NCI-H226 (cell line): ENCODE measurements at regions not wholly inside any gene's neighbourhood (a gene's known extent, or its start where the extent isn't known, plus 50 kb on each side); places are given as distances from the start of the nearest gene placed in this dataset.
"Not testable (repeated sequence)": the region's sequence is repeated elsewhere in the genome, so short reads cannot be mapped to it uniquely, and the experiment has no call there.

Source experiments
- DNase-seq: peaks from one replicate; pipeline ENCODE4 v3.0.0-alpha.2; 2015

DNA sequence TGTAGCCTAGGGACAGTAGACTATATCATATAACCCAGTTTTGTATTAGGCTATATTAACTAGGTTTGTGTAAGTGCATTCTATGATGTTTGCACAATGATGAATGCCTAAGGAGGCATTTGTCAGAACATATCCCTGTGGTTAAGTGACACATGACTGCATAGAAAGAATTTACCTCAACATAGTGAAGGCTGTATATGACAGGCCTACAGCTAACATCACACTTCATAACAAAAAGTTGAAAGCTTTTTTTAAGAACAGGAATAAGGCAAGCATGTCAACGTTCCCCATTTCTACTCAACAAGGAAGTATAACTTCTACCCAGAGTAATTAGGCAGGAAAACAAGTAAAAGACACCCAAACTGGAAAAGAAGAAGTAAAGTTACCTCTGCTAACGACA is 165.9 kb upstream of the NDST4 start:
- no peak for DNase-seq

DNA sequence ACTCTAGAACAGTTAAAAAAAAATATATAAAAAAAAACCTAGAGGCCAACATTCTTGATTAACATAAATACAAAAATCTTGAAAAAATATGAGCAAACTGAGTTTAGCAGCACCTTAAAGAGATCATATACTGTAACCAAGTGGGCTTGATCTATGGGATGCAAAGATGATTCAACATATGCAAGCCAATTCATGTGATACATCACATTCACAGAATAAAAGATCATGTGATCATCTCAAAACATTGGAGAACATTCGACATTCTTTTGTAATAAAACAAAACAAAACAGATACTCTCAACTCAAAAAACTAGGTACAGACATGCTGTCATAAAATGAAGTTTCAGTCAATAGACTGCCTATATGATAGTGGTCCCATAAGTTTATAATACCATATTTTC is 165.4 kb upstream of the NDST4 start:
- no peak for DNase-seq

DNA sequence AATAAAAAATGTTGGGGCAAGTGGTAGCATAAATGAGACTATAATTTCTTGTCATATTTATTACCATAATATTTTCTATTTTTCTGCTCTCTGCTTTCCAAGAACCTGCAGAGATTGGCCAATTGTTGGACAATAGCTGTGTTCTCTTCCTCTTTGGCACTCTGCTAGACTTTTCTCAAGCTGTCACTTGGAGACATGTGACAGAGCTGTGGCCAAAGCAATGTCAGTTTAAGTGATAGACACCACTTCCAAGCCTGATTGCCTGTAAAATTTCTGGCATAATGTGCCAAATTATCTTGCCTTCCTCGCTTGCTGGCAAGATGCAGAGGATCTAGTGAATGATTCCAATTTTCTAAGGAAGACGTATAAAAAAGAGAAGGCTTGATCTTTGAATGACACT is 162.2 kb upstream of the NDST4 start:
- DNase-seq = no peak

DNA sequence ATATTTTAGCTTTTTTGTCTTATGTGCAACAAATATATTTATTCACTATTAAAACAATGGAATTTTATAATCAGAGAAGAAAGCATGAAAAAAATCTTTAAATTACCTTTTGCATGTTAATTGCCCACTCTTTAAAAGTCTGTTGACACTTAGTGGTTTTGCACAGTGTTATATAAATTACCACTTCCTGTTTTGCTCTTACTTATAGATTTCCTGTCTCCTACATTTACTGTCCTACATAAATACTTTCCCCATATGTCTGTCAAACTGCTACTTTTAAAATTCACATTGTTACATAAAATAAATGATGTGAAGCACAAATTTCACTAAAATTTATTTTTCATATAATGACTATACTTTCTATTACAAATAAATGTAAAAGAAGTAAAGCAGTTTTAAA is 161.1 kb upstream of the NDST4 start:
- no peak for DNase-seq

DNA sequence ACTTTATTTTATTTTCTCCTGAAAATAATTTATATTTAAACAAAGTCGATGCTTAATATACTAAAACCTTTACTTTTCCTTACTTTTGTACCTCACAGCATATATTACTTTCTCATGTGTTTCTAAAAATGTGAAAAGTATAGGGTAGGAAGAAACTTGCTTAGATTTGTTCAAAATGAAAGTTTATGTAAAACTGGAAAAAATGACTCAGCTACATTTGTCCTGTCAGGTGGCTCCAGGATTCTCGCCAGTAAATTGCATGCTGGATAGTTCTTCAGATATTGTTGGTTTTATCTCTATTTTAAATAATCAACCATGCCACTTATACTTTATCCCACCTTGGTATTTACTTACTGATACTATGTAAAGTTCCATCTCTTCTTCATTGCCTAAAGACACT is 159.2 kb upstream of the NDST4 start:
- no peak for DNase-seq

DNA sequence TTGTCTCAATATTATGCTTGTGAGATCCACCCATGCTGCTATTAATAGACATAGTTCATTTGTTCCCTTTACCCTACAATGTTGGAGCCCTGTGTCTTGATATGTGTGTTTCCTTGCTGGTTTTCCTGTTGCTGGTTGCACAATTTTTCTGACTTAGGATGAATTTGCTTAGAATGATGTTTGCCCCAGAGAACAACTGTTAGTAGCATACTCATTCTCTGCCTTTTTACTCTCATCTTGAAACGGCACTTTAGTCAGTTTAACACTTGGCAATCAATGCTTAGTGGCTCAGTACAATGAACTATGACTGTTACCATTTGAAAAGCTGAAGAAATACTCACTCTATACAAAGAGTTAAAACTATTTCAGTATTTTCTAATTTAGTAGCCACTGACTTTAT is 158.8 kb upstream of the NDST4 start:
- DNase-seq = no peak

DNA sequence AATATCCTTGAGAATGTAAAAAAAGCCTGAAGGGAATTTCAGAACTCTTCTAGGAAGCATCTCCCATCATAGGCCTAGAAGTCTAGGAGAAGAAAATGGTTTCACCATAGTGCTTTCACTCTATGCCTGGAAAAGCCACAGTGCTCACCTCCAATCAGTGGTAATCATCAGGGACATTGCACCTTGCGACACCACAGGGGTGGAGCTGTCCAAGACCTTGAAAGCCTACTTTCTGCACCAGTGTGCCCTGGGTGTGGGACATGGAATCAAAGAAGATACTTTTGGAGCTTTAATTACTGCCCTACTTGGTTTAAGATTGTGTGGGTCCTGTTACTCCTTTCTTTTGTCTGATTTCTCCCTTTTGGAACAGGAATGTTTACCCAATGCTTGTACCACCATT is 146.8 kb upstream of the NDST4 start:
- no peak for DNase-seq

DNA sequence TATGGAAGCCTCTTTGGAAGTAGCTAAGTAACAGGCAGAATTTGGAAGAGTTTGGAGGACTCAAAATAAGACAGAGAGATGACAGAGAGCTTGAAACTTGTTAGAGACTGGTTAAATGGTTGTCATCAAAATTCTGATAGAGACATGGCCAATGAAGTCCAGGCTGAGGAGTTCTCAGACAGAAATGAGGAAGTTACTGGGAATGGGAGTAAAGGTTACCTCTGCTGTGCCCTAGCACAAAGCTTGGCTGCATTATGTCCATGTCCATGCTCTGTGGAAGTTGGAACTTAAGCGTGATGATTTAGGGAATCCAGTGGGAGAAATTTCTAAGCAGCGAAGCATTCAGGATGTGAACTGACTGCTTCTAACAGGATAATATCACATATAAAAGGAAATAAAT is 146.2 kb upstream of the NDST4 start:
- DNase-seq = no peak

DNA sequence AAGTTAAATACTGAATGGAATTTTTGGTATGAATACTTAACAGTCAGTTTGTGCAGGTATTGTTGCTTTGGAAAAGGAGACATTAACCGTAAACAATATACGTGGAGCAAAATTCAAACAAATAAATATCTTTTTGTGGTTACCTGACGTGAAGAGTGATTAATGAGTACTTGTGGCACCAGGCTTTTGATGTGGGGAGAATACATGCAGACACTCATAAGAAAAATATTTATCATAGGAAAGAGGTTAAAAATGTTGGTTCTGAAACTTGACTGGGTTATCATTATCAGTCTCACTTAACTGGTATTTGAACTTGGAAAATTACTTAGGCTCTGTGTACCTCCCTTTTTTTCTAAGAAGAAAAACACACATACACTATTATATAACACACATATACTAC is 136.4 kb upstream of the NDST4 start:
- DNase-seq = peak; percentile 75

DNA sequence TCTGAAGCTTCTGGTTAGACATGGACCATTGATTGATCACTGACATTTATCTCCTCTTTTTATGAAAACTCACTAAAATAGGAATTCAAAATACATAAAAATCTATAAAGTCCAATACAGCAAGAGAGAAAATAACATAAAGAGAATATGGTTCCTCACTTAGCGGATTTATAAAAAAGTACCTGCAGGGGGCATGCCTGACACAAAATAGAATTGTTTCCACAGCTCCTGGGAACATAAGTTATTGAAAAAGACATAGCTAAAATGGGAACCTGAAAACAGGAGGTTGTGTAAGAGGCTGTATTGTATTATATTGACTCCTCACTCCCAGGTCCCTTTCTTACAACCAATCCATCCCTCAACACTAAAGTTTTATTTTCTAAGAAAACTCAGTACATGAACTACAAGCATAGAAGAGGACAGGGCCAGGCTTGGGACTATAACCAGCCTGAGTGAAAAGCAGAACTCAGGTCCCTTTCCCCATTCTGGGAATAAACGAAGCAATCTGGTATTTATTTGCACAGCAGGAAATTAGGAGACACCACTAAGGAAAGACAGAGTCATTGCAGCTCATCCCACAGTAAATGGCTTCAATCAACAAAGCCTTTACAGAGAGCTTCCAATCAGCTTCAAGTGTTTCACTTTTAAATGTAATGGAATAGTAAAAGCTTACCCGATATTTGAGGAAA is 121.1 kb upstream of the NDST4 start:
- DNase-seq = peak; percentile 8

DNA sequence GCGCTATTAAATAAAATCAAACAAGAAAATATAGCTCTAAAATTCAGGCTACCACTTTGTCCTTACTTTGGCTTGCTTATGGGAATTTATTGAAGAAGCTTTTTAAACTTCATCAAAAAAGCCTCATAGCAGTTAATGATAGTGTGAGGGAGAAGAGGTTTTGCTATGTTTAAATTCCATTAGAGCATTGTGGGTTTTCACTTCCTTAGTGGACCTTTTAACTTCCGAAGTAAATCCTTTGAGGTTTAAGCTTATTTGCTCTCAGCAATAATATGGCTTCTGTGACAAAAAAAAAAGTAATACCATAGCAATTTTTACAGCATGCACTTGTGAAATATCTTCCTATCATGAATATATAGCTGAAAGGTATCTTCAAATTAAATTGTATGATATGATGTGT is 120.2 kb upstream of the NDST4 start:
- no peak for DNase-seq

DNA sequence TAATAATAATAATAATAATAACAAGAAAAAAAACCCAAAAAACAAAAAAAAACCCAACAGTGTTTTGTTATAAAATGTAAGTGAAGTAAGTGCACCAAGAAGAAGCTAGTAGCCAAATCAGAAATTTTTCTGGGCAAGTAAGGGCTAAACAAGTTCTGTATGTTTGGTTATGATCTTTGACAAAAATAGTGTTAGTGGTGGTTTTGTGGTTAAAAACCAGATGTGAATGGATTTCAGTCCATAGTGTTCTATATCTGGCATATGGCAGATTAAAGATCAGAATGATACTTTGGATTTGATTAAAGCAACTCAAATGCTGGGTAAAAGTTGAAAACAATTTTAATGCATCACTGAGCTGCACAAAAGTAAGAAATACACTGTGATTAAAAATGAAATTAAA is 116.5 kb upstream of the NDST4 start:
- DNase-seq = no peak

DNA sequence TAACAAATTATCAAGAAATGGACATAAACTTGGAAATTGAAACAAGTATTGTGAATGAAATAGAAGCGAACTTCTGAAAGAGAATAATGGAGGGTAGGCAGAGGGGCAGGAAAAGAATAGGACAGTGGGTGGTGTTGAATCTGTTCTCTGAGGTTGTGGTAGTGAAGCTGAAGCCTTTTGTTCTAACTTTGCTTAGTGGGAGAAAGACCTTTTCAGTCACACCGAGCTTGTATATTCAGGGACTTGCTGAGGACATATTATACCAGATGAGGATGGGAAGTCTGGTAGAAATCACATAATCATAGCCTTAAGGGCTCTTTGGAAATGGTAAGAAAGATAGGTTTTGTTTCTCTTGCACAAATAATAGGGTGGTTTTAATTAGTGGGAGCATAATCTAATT is 115.4 kb upstream of the NDST4 start:
- no peak for DNase-seq

DNA sequence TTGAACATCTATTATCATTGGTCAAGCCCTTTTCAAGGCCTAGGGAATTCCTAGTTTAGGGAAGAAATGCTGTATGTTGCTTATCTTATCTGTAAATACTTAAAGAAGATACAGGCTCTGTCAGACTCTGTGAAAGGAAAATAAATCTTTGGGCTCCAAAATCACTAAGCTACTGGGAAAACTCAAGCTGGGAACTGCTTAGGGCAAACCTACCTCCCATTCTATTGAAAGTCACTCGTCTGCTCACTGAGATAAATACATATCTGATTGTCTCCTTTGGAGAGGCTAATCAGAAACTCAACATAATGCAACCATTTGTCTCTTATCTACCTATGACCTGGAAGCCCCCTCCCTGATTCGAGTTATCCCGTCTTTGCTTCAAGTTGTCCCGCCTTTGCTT is 108.6 kb upstream of the NDST4 start:
- DNase-seq = no peak

DNA sequence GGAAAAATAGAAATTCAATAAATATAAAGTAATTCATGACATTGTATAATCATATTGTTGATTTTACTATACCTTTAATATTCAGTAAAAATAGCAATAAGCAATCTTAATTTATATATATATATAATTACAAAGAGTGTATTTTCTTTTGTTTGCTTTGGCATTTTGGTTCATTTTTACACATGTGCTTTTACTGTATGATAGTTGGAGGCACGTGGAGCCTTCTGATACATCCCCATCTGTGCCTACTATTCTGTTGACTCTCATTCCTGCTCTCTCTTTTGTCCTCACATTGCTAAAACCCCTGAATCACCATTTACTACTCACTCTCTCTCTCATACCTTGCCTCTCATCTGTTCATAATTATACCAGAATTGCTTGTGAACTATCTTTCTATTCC is 106.4 kb upstream of the NDST4 start:
- no peak for DNase-seq

DNA sequence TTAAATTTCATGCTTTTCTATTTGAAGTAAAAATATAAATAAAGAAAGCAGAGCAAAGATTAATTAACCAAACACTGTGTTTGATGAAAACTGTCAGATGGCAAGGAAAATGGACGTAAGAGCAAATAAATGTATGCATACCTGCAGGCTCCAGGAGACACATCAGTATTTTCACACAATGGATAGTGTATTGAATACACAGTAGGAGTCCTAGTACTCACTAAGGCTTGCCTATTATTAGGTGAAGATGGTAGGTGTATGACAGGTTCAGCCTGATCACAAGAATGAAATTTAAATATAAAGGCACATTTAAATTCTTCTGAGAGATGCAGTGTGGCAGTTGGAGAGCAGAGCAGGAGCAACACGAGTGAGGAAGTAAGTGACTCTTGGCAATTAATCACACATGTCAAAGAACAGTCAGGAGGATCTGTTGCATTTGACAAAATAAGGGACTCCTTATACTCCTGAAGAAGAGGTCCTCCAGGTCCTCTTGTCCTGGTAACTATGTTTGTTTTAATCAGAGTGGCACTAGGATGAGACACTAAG is 106.0 kb upstream of the NDST4 start:
- DNase-seq = no peak

DNA sequence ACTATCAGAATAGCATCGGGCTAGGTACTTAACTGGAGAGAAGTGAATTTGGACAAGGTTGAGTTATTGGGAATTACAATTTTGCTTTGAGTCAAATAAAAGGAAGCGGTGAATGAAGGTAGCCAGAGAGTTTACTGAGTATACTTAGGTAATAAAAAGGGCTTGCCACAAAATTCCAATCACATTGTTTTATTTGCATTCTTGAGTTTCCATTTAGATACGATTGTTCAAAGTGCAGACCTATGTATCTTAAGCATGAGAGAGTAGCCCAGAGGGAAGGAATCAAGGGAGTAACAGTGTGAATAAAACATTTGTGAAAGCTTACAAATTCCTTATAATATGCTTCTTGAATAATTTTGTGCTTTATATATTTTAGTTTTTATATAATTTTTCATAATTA is 102.5 kb upstream of the NDST4 start:
- no peak for DNase-seq

DNA sequence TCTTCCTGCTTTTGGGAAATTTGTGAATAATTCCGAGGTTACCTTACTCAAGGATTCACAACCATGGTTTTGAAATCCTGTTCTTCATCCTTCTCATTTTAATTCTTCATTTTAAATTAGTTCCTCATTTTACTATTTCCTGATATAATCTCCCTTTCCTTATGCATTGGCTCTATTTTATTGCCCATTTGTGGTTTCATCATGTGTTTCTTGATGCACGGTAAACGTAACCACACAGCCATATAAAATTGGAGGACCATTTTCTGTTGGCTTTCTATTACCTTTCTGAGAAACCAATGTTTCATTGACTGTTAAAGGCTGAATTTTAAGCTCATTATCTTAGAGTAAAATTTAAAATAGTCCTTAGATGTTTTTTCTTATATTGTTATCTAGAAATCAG is 100.3 kb upstream of the NDST4 start:
- no peak for DNase-seq

DNA sequence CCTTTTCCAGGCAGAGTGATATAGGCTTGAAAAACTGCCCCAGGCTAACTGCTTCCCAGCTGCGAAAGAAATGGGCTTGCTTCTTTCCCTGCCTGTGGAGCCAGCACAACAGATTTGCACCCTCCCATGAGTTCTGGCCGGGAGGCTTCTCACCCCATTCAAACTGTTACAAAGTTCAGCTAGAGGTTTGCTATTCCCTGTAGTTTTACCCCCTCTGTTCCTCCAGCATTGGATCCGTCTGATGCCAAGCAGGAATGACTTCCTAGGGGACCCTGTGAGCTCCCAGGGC is 87.6 kb upstream of the NDST4 start:
- DNase-seq = no peak

DNA sequence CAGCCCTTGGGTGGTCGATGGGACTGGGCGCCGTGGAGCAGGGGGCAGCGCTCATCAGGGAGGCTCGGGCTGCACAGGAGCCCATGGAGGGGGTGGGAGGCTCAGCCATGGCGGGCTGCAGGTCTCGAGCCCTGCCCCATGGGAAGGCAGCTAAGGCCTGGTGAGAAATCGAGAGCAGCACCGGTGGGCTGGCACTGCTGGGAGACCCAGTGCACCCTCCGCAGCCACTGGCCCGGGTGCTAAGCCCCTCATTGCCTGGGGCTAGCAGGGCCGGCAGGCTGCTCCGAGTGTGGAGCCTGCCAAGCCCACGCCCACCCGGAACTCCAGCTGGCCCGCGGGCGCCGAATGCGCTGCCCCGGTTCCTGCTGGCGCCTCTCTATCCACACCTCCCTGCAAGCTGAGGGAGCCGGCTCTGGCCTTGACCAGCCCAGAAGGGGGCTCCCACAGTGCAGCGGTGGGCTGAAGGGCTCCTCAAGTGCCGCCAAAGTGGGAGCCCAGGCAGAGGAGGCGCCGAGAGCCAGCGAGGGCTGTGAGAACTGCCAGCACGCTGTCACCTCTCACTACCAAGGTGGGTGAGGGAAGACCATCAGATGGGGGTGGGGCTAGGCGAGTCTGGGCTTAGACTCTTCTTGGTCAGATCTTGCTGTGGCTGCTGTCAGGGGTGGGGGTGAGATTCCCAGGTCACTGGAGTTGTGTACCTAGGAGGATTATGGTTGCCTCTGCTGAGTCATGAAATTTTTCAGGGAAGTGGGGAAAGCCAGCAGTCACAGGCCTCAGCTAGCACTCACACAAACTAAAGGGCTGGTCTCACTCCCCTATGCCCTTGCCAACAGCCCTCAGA is 87.0 kb upstream of the NDST4 start:
- DNase-seq = not testable (repeated sequence)

DNA sequence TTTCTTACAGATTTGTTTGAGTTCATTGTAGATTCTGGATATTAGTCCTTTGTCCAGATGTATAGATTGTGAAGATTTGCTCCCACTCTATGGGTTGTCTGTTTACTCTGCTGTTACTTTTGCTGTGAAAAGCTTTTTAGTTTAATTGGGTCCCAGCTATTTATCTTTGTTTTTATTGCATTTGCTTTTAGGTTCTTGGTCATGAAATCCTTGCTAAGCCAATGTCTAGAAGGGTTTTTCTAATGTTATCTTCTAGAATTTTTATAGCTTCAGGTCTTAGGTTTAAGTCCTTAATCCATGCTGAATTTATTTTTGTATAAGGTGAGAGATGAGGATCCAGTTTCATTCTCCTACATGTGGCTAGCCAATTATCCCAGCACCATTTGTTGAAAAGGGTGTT is 81.2 kb upstream of the NDST4 start:
- not testable (repeated sequence) for DNase-seq

DNA sequence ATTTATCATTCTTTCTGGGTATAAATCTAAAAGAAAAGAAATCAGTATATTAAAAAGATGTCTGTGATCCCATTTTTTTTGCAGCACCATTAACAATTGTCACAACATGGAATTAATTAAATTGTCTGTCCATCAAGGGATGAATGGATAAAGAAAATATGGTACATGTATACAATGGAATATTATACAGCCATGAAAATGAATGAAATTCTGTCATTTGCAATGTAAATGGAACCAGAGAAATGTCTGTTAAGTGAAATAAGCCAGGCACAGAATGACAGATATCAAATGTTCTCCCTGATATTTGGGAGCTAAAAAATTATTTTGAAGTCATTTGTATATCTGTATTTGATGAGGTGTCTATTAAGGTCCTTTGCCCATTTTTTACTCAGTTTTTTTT is 77.1 kb upstream of the NDST4 start:
- no peak for DNase-seq

DNA sequence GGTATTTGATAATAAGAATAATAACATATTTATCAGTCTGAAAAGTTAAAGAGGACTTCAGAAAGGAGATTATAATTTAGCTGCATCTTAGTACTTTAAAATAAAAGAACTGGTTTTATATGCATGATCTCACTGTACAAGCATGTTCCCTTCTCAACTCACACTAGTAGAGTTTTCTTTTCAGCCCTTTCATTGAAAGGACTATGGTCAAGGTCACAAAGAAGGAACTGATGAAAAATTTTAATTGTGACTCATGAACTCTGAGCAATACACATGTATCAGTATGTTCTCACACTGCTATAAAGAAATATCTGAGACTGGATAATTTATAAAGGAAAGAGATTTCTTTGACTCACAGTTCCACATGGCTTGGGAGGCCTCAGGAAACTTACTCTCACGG is 73.7 kb upstream of the NDST4 start:
- DNase-seq = peak; percentile 2

DNA sequence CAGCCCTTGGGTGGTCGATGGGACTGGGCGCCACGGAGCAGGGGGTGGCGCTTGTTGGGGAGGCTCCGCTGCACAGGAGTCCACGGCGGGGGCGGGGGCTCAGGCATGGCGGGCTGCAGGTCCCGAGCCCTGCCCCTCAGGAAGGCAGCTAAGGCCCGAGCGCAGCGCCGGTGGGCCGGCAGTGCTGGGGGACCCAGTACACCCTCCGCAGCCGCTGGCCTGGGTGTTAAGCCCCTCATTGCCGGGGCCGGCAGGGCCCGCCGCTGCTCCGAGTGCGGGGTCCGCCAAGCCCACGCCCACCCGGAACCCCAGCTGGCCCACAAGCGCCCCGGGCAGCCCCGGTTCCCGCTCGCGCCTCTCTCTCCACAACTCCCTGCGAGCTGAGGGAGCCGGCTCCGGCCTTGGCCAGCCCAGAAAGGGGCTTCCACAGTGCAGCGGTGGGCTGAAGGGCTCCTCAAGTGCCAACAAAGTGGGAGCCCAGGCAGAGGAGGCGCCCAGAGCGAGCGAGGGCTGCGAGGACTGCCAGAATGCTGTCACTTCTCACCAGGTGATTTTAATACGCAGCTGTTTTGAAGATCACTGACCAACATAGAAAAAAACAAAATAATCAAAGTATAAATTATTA is 66.1 kb upstream of the NDST4 start:
- not testable (repeated sequence) for DNase-seq
